Testis (tissue), 2 donors: ENCODE measurements at regions not wholly inside any gene's neighbourhood (a gene's known extent, or its start where the extent isn't known, plus 50 kb on each side); places are given as distances from the start of the nearest gene placed in this dataset.
"Not testable (repeated sequence)": the region's sequence is repeated elsewhere in the genome, so short reads cannot be mapped to it uniquely, and the experiment has no call there.

Experiments used
- DNase-seq: peaks from one replicate; pipeline ENCODE4 v3.0.0-alpha.2; 2019
- H3K27ac ChIP-seq, 2 donors: fragments of 200-600 bp; sonication (generic); one replicate each; pipeline ENCODE4 v1.5.1; 2019
- H3K27me3 ChIP-seq: fragments of 200-600 bp; sonication (generic); one replicate; pipeline ENCODE4 v1.5.1; 2019
- H3K36me3 ChIP-seq: fragments of 200-600 bp; sonication (generic); one replicate; pipeline ENCODE4 v1.5.1; 2017; ENCODE audit warnings: low read depth; ENCODE audit errors: missing control alignments
- H3K4me1 ChIP-seq: fragments of 200-600 bp; sonication (generic); one replicate; pipeline ENCODE4 v1.5.1; 2019
- H3K4me3 ChIP-seq, 2 donors: fragments of 200-600 bp; sonication (generic); one replicate each; pipeline ENCODE4 v1.5.1; 2017 to 2019
- H3K9me3 ChIP-seq: fragments of 200-600 bp; sonication (generic); one replicate; pipeline ENCODE4 v1.5.1; 2017
- CTCF ChIP-seq, 3 experiments: fragments of 450-650 bp in 2 of 3; fragments of 200-600 bp in 1 of 3; sonication (generic) in 1 of 3; IDR thresholded peaks; one replicate each; pipeline ENCODE4 v1.5.1; 2016 to 2019; ENCODE audit warnings: antibody characterized with exemption in 3 of 3, mild to moderate bottlenecking in 2 of 3, moderate library complexity in 1 of 3
- POLR2A ChIP-seq: fragments of 450-650 bp; IDR thresholded peaks from one replicate; pipeline ENCODE4 v1.6.1; 2017; ENCODE audit warnings: antibody characterized with exemption, mild to moderate bottlenecking, moderate library complexity
- WGBS, 2 donors: methylation state at CpG; one replicate each; pipeline ENCODE4 v1.1.5; 2018; 5-methylcytosine and 5-hydroxymethylcytosine counted together
- intact Hi-C: fragments of 100-400 bp; cut with DNase I; formaldehyde crosslinking; loops from one replicate; pipeline ENCODE4 v1.15.1; 2023; ENCODE audit warnings: low total_unique reads

DNA sequence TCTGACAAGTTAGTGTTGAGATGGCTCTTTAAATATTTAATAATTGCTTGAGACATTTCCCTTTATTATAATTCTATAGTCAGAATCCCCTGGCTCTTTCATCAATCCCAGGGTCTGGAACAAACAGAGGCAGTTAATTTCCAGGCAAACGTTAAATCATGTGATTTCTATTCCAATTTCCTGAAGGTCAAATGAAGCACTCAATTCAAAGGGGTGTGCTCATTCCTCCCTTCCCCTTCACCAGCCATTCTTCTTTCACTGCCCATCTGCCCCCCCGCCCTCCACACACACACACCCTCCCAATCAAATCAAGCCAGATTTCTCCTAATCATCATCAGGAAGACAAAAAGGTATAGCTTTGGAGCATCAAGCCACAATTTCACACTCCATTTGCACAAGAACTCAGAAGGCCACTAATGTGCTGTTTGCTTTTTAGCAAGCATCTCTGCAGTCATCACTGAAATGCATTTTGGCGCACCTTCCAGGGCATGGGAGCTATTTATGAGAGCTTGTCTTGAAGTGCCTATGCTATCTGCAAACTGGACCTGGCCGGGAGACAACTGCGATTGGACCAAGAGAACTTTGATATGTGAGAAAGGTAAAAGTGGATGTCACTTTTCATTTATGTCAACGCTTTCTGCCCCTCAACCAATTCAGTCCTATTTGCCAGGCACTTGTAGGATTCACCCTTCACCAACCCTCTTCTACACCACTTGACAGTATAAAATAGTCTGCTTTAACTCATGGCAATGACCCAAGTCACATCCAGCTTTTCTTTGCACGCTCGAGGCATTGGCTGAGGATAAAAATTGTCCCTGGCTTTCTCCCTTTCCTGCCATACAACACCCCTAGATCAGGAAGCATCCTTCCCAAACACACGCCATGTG lies 315.1 kb upstream of the API5 start:
- no peaks in the 10 kb centered on the region for H3K36me3 ChIP-seq
- no peaks in the 10 kb centered on the region for H3K27me3 ChIP-seq
- 74 to 78% methylated on average over 9 of the region's 9 CpGs for WGBS, 2 donors
- no peak for DNase-seq
- no peak overlapping the region for H3K27ac ChIP-seq
- H3K4me1 ChIP-seq, result no peaks in the 10 kb centered on the region
- H3K9me3 ChIP-seq, result no peaks in the 10 kb centered on the region
- TF ChIP-seq CTCF (IDR thresholded peaks at IDR 0.05) (no peak), POLR2A (no peak)
- no peak overlapping the region for H3K4me3 ChIP-seq
- intact Hi-C loops, result no loop called here

GRCh38 chr11:43004879-43005278 lies 306.9 kb upstream of the API5 start:
- H3K9me3 ChIP-seq, H3K27ac ChIP-seq, intact Hi-C loops, DNase-seq, H3K4me1 ChIP-seq, H3K4me3 ChIP-seq, H3K27me3 ChIP-seq, H3K36me3 ChIP-seq: not testable (repeated sequence)
- 88 to 96% methylated on average over 9 to 10 of the region's 10 CpGs for WGBS, 2 donors

DNA sequence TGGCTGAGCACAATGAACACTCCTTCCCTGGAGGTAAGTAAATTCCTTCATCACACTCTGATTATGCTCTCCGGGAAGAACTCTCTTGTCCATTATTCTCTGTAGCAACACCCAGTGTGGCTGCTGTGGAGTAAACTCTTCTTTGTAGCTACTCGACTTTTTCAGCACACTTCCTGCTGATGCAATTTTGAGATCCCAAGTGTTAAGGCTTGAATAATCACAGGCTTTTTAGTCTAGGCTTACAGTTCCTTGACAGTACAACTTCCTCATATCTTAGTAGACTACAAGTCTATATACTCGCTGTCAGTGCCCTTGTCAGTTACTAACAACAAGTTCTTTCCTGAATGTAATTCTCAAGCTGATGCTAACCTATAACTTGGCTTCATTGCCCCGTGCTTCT lies 301.8 kb upstream of the API5 start:
- WGBS, 2 donors, result 61 to 68% methylated on average over 4 of the region's 4 CpGs
- intact Hi-C loops, result no loop called here
- no peak overlapping the region for H3K4me3 ChIP-seq
- TF ChIP-seq CTCF (IDR thresholded peaks at IDR 0.05), result no peak
- no peak for TF ChIP-seq POLR2A
- no peak overlapping the region for H3K27ac ChIP-seq
- no peaks in the 10 kb centered on the region for H3K27me3 ChIP-seq
- no peak for DNase-seq
- no peaks in the 10 kb centered on the region for H3K36me3 ChIP-seq
- H3K9me3 ChIP-seq, result no peaks in the 10 kb centered on the region
- no peaks in the 10 kb centered on the region for H3K4me1 ChIP-seq

DNA sequence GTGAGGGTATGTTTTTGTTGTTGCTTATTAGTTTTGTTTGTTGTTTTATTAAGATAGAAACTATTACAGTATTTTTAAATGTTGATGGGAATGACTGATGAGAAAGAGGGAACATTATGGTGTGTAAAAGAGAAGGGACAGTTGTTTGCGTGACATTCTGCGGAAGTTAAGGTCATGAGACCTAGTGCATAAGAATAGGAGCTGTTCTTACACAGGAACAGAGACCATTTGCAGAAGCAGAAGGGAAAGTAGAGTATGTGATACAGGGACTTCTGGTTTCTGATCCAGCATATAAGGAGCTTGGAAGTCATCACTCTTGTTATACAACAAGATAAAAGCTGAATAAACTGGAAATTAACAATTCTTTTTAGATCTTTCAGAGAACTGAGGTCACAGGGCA lies 299.2 kb upstream of the API5 start:
- intact Hi-C loops, result no loop called here
- Histone ChIP-seq H3K36me3 (no peaks in the 10 kb centered on the region), H3K4me3 (no peak overlapping the region), H3K9me3 (no peaks in the 10 kb centered on the region), H3K27ac (no peak overlapping the region), H3K27me3 (no peaks in the 10 kb centered on the region), H3K4me1 (no peaks in the 10 kb centered on the region)
- no peak for DNase-seq
- WGBS, 2 donors, result 84 to 89% methylated on average over 2 of the region's 2 CpGs
- no peak for TF ChIP-seq POLR2A
- no peak for TF ChIP-seq CTCF (IDR thresholded peaks at IDR 0.05)

DNA sequence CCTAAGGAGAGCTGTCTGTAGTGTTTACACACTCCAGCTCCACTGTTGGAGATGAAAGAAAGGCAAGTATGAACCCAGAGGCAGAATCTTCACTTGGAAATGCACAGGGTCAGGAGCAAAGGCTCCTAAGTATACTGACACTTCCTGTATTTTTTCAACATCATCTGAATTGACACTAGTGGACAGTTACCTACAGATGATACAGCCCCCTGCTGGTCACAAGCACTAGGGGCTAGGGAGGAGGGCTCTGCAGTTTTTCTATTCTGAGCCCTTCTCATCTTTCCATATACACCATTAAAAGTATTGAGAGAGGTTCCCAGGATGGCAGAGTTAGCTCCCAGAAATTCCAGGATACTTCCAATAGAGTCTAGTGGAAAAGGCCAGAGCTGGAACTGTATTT lies 290.3 kb upstream of the API5 start:
- Histone ChIP-seq H3K27ac (no peak overlapping the region), H3K4me3 (no peak overlapping the region), H3K4me1 (no peaks in the 10 kb centered on the region), H3K9me3 (no peaks in the 10 kb centered on the region), H3K36me3 (no peaks in the 10 kb centered on the region), H3K27me3 (no peaks in the 10 kb centered on the region)
- intact Hi-C loops, result no loop called here
- TF ChIP-seq CTCF (IDR thresholded peaks at IDR 0.05) (no peak), POLR2A (no peak)
- DNase-seq, result peak; percentile 21
